ENCODE measurements at regions not wholly inside any gene's neighbourhood (a gene's known extent, or its start where the extent isn't known, plus 50 kb on each side); places are given as distances from the start of the nearest gene placed in this dataset.

DNA sequence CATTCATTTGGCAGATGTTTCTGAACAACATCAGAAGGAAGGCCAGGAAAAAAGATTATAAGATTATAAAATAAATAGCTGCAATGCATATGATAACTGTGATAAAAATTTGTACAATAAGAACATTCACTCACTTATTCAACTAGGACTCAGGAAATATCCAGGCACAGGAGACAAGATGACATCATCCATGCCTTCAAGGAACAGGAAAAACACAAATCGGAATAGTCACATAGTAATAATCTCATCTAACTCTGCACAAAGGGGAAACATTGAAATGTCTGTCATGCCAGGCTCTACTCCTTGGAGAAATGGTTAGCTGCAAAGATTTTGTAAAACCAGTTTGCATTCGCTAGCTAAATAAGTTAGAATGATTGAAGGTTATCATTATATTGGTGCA lies 233.5 kb upstream of the AGTR1 start:
- 62 to 84% (median 64%) methylated on average over 2 of the region's 2 CpGs for WGBS, 3 donors
- no peaks in the 10 kb centered on the region for H3K36me3 ChIP-seq (ENCODE audit: insufficient read depth in 1 of 2, low read depth in 1 of 2)
- H3K27ac ChIP-seq = no peak overlapping the region
- no peaks in the 10 kb centered on the region for H3K4me1 ChIP-seq
- DNase-seq (no peak), ATAC-seq (no peak)
- TF ChIP-seq, protein P1, sequence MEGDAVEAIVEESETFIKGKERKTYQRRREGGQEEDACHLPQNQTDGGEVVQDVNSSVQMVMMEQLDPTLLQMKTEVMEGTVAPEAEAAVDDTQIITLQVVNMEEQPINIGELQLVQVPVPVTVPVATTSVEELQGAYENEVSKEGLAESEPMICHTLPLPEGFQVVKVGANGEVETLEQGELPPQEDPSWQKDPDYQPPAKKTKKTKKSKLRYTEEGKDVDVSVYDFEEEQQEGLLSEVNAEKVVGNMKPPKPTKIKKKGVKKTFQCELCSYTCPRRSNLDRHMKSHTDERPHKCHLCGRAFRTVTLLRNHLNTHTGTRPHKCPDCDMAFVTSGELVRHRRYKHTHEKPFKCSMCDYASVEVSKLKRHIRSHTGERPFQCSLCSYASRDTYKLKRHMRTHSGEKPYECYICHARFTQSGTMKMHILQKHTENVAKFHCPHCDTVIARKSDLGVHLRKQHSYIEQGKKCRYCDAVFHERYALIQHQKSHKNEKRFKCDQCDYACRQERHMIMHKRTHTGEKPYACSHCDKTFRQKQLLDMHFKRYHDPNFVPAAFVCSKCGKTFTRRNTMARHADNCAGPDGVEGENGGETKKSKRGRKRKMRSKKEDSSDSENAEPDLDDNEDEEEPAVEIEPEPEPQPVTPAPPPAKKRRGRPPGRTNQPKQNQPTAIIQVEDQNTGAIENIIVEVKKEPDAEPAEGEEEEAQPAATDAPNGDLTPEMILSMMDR (IDR thresholded peaks at IDR 0.05) = no peak
- H3K4me3 ChIP-seq = no peak overlapping the region
- H3K9me3 ChIP-seq = no peaks in the 10 kb centered on the region
- no peaks in the 10 kb centered on the region for H3K27me3 ChIP-seq (ENCODE audit: insufficient read depth in 3 of 3, low read length in 2 of 3)
- intact Hi-C loops (cut with DNase I) = no loop called here

DNA sequence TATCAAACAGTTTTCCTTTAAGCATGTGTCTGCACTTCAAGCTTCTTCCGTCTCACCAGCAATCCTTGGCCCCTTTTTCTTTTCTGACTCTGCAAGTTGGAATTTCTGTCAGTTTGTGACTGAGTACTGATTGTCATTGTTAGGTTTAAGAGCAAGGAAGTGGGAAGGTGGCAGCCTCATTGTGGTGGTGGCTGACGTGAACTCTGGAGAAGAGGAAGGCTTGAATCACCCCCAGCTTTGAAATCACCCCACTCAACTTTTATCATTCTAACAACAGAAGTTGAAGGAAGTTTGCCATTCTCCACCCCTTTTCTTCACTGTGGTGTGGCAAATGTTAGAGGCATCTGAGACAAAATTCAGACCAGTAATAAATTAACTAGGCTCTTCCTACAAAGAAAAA lies 231.6 kb upstream of the AGTR1 start:
- no peaks in the 10 kb centered on the region for H3K9me3 ChIP-seq
- no peaks in the 10 kb centered on the region for H3K27me3 ChIP-seq (ENCODE audit: insufficient read depth in 3 of 3, low read length in 2 of 3)
- no peak for DNase-seq
- no peaks in the 10 kb centered on the region for H3K4me1 ChIP-seq
- ATAC-seq = no peak
- no peaks in the 10 kb centered on the region for H3K36me3 ChIP-seq (ENCODE audit: insufficient read depth in 1 of 2, low read depth in 1 of 2)
- WGBS, 3 donors = 44 to 54% (median 48%) methylated on average over 2 of the region's 2 CpGs
- no peak overlapping the region for H3K27ac ChIP-seq
- TF ChIP-seq, protein P1 (IDR thresholded peaks at IDR 0.05) = no peak
- no peak overlapping the region for H3K4me3 ChIP-seq
- intact Hi-C loops (cut with DNase I) = no loop called here

DNA sequence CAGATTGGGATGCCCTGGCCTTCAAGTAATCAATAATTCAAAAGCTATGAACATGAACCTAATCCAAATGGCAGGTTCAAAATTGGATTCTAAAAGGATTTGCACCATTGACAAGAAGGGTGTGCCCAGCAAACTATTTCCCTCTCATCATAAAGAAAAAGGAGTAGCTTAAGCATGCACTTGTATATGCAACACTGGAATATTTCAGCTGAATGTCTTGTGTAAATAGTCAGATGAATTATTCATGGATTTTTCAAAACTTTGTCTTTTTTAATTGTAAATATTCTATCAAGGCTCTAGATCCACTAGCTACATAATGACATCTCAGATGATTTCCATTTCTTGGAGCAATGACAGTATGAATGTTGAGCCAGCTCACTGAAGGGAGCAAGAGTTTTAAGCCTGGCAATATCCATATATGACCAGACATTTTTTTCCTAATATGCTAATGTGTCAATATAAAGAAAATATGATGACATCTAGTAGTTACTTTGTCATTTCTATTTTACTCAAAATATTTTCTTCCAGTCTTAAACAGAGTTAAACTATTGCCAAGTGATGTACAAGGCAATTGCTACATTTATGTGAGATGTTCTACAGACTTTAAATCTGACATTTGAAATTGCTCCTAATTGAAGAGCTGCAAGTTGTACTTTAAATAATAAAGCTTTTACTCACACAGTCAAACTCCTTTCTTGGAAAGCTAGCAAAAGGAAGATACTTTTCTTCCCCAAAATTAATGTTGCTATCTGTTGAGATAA lies 230.5 kb upstream of the AGTR1 start:
- TF ChIP-seq, protein P1 (IDR thresholded peaks at IDR 0.05) = no peak
- Histone ChIP-seq H3K27ac (no peak overlapping the region), H3K9me3 (no peaks in the 10 kb centered on the region), H3K4me3 (no peak overlapping the region), H3K27me3 (ENCODE audit: insufficient read depth in 3 of 3, low read length in 2 of 3) (no peaks in the 10 kb centered on the region), H3K36me3 (ENCODE audit: insufficient read depth in 1 of 2, low read depth in 1 of 2) (no peaks in the 10 kb centered on the region), H3K4me1 (no peaks in the 10 kb centered on the region)
- DNase-seq = no peak
- intact Hi-C loops (cut with DNase I) = no loop called here
- no peak for ATAC-seq

DNA sequence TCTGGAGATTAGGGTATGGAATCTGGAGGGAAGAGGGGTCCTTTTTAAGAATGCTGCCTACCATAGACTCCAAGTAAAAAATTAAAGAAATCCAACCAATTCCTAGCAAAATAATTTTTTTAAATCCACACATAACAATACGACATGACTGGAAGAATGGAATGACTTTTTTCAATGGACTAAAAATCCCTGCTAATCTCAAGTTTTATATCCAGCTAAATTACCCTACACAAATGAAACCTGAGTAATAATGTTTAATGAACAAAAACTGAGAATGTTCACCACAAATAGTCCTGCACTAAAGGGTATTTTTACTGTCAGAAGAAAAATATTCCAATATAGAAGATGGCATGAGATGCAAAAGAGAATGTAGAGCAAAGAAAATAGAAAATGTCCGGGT lies 220.3 kb upstream of the AGTR1 start:
- H3K9me3 ChIP-seq = no peaks in the 10 kb centered on the region
- intact Hi-C loops (cut with DNase I) = no loop called here
- H3K36me3 ChIP-seq (ENCODE audit: insufficient read depth in 1 of 2, low read depth in 1 of 2) = no peaks in the 10 kb centered on the region
- ATAC-seq = no peak
- no peaks in the 10 kb centered on the region for H3K27me3 ChIP-seq (ENCODE audit: insufficient read depth in 3 of 3, low read length in 2 of 3)
- no peak overlapping the region for H3K4me3 ChIP-seq
- WGBS, 3 donors = 89 to 92% (median 89%) methylated on average over 2 of the region's 2 CpGs
- H3K27ac ChIP-seq = no peak overlapping the region
- TF ChIP-seq, protein P1 (IDR thresholded peaks at IDR 0.05) = no peak
- no peak for DNase-seq
- H3K4me1 ChIP-seq = no peaks in the 10 kb centered on the region

DNA sequence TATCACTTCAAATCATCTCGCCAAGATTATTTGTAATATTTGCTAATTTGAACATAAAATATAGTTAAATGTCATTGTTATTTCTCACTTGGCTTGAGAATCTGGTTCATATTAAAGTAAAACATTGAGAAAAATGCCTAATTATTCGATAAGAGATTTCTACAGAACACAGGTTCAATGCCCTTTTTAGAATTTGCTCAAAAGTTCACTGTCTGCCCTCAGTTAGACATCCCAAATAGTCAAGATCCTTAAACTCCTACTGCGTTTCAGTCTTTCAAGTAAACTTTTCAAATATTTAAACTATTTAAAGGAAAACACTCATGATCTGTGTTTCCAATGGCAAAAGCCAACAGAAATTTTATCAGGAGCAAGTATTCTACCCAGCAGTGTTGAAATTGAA lies 204.1 kb upstream of the AGTR1 start:
- Histone ChIP-seq H3K27ac (no peak overlapping the region), H3K4me1 (no peaks in the 10 kb centered on the region), H3K9me3 (no peaks in the 10 kb centered on the region), H3K36me3 (ENCODE audit: insufficient read depth in 1 of 2, low read depth in 1 of 2) (no peaks in the 10 kb centered on the region), H3K27me3 (ENCODE audit: insufficient read depth in 3 of 3, low read length in 2 of 3) (no peaks in the 10 kb centered on the region), H3K4me3 (no peak overlapping the region)
- TF ChIP-seq, protein P1 (IDR thresholded peaks at IDR 0.05) = no peak
- WGBS, 3 donors = 74 to 83% (median 78%) methylated on average over 3 of the region's 3 CpGs
- ATAC-seq = no peak
- intact Hi-C loops (cut with DNase I) = no loop called here
- no peak for DNase-seq
